HG03196 (cell line): ENCODE measurements at regions not wholly inside any gene's neighbourhood (a gene's known extent, or its start where the extent isn't known, plus 50 kb on each side); places are given as distances from the start of the nearest gene placed in this dataset.

ENCODE experiments used
- ATAC-seq: cut with Tn5 transposase; IDR thresholded peaks from one replicate; pipeline ENCODE4 v1.9.1; 2021; ENCODE audit not compliant: unreplicated experiment

GRCh38 chr13:23980160-23980551 is 82.9 kb upstream of the C1QTNF9B start:
- peak; percentile 86 for ATAC-seq

- ATAC-seq: no peak
Observed at GRCh38 chr13:23983671-23984070, 86.4 kb upstream of the C1QTNF9B start.

- no peak for ATAC-seq
Observed at GRCh38 chr13:23984546-23984945, 87.2 kb upstream of the C1QTNF9B start.

GRCh38 chr13:23985060-23985459 is 87.8 kb upstream of the C1QTNF9B start:
- ATAC-seq: no peak

GRCh38 chr13:23985839-23986238 is 88.5 kb upstream of the C1QTNF9B start:
- ATAC-seq: no peak

- no peak for ATAC-seq
Observed at GRCh38 chr13:23986619-23987018, 89.3 kb upstream of the C1QTNF9B start.

GRCh38 chr13:23987331-23987894 is 90.1 kb upstream of the C1QTNF9B start:
- no peak for ATAC-seq

- ATAC-seq: no peak
Observed at GRCh38 chr13:23988546-23989122, 91.3 kb upstream of the C1QTNF9B start.

GRCh38 chr13:23990455-23990854 is 93.2 kb upstream of the C1QTNF9B start:
- ATAC-seq: no peak

- no peak for ATAC-seq
Observed at GRCh38 chr13:23991119-23991518, 93.8 kb upstream of the C1QTNF9B start.

GRCh38 chr13:23992781-23993679 is 95.7 kb upstream of the C1QTNF9B start:
- no peak for ATAC-seq

GRCh38 chr13:23993680-23993985 is 96.3 kb upstream of the C1QTNF9B start:
- ATAC-seq: no peak

GRCh38 chr13:23995283-23996073 is 98.2 kb upstream of the C1QTNF9B start:
- no peak for ATAC-seq

GRCh38 chr13:23996456-23996855 is 99.2 kb upstream of the C1QTNF9B start:
- no peak for ATAC-seq

GRCh38 chr13:23999424-23999823 is 102.1 kb upstream of the C1QTNF9B start:
- ATAC-seq: no peak

- no peak for ATAC-seq
Observed at GRCh38 chr13:24002206-24002815, 105.0 kb upstream of the C1QTNF9B start.

GRCh38 chr13:24004142-24004899 is 107.0 kb upstream of the C1QTNF9B start:
- ATAC-seq: no peak

GRCh38 chr13:24004971-24005370 is 107.7 kb upstream of the C1QTNF9B start:
- ATAC-seq: no peak

GRCh38 chr13:24005755-24006281 is 108.5 kb upstream of the C1QTNF9B start:
- ATAC-seq: peak; percentile 58
